ENCODE measurements at regions not wholly inside any gene's neighbourhood (a gene's known extent, or its start where the extent isn't known, plus 50 kb on each side); places are given as distances from the start of the nearest gene placed in this dataset.

DNA sequence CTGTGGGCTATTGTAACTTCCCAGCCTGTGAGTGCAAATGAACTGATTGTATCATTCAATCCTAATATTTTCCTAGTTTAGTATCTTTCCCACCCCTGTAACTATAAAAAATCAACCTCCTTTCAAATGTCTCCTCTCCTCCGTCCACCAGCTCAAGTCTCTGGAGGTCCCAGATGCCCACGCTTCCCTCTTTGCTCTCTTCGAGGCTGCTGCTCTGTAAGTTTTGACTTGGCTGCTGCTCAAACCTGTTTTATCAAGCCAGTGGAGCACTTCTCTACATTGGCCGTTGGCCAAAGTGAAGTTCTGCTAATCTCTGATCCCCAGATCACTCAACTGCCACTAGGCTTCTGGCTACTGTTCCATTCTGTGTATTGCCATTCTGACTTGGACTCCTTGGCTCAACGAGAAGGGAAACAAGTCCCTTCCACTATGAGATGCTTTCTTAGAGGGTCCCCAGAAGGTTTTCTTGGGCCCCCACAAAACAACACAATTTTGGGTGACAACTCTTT lies 60.7 kb upstream of the RAPGEF2 start:
- Histone ChIP-seq H2BK15ac (replicated peaks; ENCODE audit: low read depth) (no peak overlapping the region), H3K18ac (ENCODE audit: low read length) (peak overlapping the region; percentile 18), H3K4me1 (ENCODE audit: control insufficient read depth, low read depth, low read length) (no peaks in the 10 kb centered on the region), H2BK120ac (ENCODE audit: low read depth, low read length) (no peak overlapping the region), H3K27me3 (ENCODE audit: insufficient read depth, low read length, poor library complexity) (no peaks in the 10 kb centered on the region), H3K4ac (ENCODE audit: low read depth, low read length) (no peak overlapping the region), H3K56ac (ENCODE audit: low read length) (no peak overlapping the region), H3K36me3 (ENCODE audit: control insufficient read depth, insufficient read depth, low read length) (no peaks in the 10 kb centered on the region), H2BK5ac (ENCODE audit: low read length) (no peak overlapping the region), H4K5ac (ENCODE audit: low read length) (no peak overlapping the region), H3K79me2 (ENCODE audit: control insufficient read depth, insufficient read depth, low read length) (no peaks in the 10 kb centered on the region), H4K8ac (ENCODE audit: low read depth, low read length) (no peak overlapping the region), H3K9ac (ENCODE audit: low read length) (no peak overlapping the region), H3K4me2 (ENCODE audit: low read length) (no peak overlapping the region), H3K4me3 (ENCODE audit: low read length) (no peak overlapping the region), H2AK5ac (ENCODE audit: low read length) (no peak overlapping the region), H3K27ac (ENCODE audit: low read depth, low read length) (no peak overlapping the region), H3K79me1 (ENCODE audit: low read length) (no peaks in the 10 kb centered on the region), H3K23ac (ENCODE audit: low read length) (no peak overlapping the region)
- WGBS (ENCODE audit: extremely low coverage, insufficient coverage, low lambda C conversion rate), result no CpG with 5 or more reads among the region's 5 CpGs
- DNase-seq, result no peak

DNA sequence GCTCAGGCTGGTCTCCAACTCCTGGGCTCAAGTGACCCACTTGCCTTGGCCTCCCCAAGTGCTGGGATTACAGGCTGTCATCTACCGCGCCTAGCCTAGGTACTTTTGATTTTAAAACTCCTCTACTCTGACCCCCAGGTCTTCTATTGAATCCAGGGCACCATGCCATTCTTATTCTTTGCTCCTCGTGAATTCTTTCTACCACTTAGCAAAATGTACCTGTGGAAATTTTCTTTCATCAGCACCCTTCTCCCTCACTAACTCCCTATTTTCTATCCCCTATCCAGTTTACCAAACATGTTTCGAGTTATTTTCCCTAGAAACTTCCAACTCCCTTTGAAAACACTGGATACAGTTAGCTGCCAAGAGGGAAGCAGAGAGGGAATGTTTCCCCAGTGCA lies 60.0 kb upstream of the RAPGEF2 start:
- Histone ChIP-seq H4K8ac (ENCODE audit: low read depth, low read length) (no peak overlapping the region), H2AK5ac (ENCODE audit: low read length) (no peak overlapping the region), H3K9ac (ENCODE audit: low read length) (no peak overlapping the region), H2BK5ac (ENCODE audit: low read length) (no peak overlapping the region), H3K79me1 (ENCODE audit: low read length) (no peaks in the 10 kb centered on the region), H3K23ac (ENCODE audit: low read length) (no peak overlapping the region), H3K27ac (ENCODE audit: low read depth, low read length) (no peak overlapping the region), H3K4me1 (ENCODE audit: control insufficient read depth, low read depth, low read length) (no peaks in the 10 kb centered on the region), H3K4me2 (ENCODE audit: low read length) (no peak overlapping the region), H4K5ac (ENCODE audit: low read length) (no peak overlapping the region), H3K27me3 (ENCODE audit: insufficient read depth, low read length, poor library complexity) (no peaks in the 10 kb centered on the region), H2BK120ac (ENCODE audit: low read depth, low read length) (no peak overlapping the region), H3K4me3 (ENCODE audit: low read length) (no peak overlapping the region), H3K36me3 (ENCODE audit: control insufficient read depth, insufficient read depth, low read length) (no peaks in the 10 kb centered on the region), H3K4ac (ENCODE audit: low read depth, low read length) (no peak overlapping the region), H3K18ac (ENCODE audit: low read length) (no peak overlapping the region), H3K79me2 (ENCODE audit: control insufficient read depth, insufficient read depth, low read length) (no peaks in the 10 kb centered on the region), H3K56ac (ENCODE audit: low read length) (no peak overlapping the region), H2BK15ac (replicated peaks; ENCODE audit: low read depth) (no peak overlapping the region)
- WGBS (ENCODE audit: extremely low coverage, insufficient coverage, low lambda C conversion rate), result no CpG with 5 or more reads among the region's 4 CpGs
- DNase-seq, result no peak

DNA sequence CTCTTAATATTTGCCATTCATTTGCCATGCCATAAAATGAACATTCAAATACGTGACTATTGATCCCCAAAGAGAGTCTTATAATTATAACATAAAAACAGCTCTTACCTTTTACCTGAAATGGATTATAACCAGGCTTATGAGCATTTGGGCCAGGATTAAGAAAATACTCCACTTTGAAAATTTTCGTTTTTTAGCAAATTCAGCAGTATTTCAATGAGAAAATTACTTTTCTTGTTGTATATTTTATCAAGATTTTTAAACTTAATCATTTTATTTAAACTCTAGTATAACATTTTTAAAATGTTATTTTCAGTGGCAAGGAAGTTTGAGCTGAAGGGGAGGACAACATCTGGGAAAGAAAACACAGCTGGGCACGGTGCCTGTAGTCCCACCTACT lies 59.0 kb upstream of the RAPGEF2 start:
- H3K4me1 ChIP-seq (ENCODE audit: control insufficient read depth, low read depth, low read length), result no peaks in the 10 kb centered on the region
- H4K5ac ChIP-seq (ENCODE audit: low read length), result no peak overlapping the region
- WGBS (ENCODE audit: extremely low coverage, insufficient coverage, low lambda C conversion rate), result no CpG with 5 or more reads among the region's 3 CpGs
- H3K23ac ChIP-seq (ENCODE audit: low read length), result no peak overlapping the region
- H3K27me3 ChIP-seq (ENCODE audit: insufficient read depth, low read length, poor library complexity), result no peaks in the 10 kb centered on the region
- H3K4ac ChIP-seq (ENCODE audit: low read depth, low read length), result no peak overlapping the region
- H3K27ac ChIP-seq (ENCODE audit: low read depth, low read length), result no peak overlapping the region
- no peak overlapping the region for H2BK120ac ChIP-seq (ENCODE audit: low read depth, low read length)
- no peak overlapping the region for H2BK5ac ChIP-seq (ENCODE audit: low read length)
- no peaks in the 10 kb centered on the region for H3K79me2 ChIP-seq (ENCODE audit: control insufficient read depth, insufficient read depth, low read length)
- H3K9ac ChIP-seq (ENCODE audit: low read length), result no peak overlapping the region
- no peaks in the 10 kb centered on the region for H3K79me1 ChIP-seq (ENCODE audit: low read length)
- H4K8ac ChIP-seq (ENCODE audit: low read depth, low read length), result no peak overlapping the region
- H3K56ac ChIP-seq (ENCODE audit: low read length), result no peak overlapping the region
- H3K36me3 ChIP-seq (ENCODE audit: control insufficient read depth, insufficient read depth, low read length), result no peaks in the 10 kb centered on the region
- no peak overlapping the region for H2AK5ac ChIP-seq (ENCODE audit: low read length)
- DNase-seq, result no peak
- no peak overlapping the region for H2BK15ac ChIP-seq (replicated peaks; ENCODE audit: low read depth)
- H3K18ac ChIP-seq (ENCODE audit: low read length), result no peak overlapping the region
- H3K4me2 ChIP-seq (ENCODE audit: low read length), result no peak overlapping the region
- no peak overlapping the region for H3K4me3 ChIP-seq (ENCODE audit: low read length)

DNA sequence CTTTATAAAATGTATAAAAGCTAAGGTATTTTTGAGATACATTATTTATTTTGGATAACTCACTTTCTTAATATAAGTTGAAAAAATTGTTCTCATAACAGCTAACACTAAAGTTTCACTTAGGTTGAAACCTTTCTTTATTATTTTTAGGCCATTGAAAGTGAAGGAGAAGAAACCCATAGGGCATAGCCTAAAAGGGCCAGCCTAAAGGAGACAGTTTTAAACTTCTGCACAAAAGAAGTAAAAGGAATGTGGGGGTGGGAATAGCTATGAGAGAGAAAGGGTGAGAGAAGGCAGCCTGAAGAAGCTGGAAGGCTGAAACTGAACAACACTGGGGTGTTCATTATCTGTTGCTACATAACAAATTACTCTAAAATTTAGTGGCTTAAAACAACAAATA lies 57.6 kb upstream of the RAPGEF2 start:
- no peak overlapping the region for H3K23ac ChIP-seq (ENCODE audit: low read length)

DNA sequence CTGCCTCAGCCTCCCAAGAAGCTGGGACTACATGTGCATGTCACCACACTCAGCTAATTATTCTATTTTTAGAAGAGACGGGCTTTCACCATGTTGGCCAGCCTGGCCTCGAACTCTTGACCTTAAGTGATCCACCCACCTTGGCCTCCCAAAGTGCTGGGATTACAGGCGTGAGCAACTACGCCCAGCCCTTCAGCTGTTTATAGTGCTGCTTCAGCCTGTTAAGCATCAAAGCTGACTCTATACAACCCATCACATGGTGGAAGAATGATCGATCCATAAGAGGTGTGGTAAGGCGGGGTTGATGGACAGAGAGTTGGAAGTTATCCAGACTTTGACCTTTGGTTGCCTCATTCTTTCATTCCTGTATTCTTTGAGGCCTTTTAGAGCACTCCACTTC lies 56.2 kb upstream of the RAPGEF2 start:
- Histone ChIP-seq H3K4me1 (ENCODE audit: control insufficient read depth, low read depth, low read length) (peaks cover 1% of the 10 kb centered on the region), H4K8ac (ENCODE audit: low read depth, low read length) (no peak overlapping the region), H3K4me2 (ENCODE audit: low read length) (no peak overlapping the region), H3K79me2 (ENCODE audit: control insufficient read depth, insufficient read depth, low read length) (no peaks in the 10 kb centered on the region), H3K4me3 (ENCODE audit: low read length) (no peak overlapping the region), H4K5ac (ENCODE audit: low read length) (no peak overlapping the region), H3K23ac (ENCODE audit: low read length) (no peak overlapping the region), H3K27ac (ENCODE audit: low read depth, low read length) (no peak overlapping the region), H2BK5ac (ENCODE audit: low read length) (no peak overlapping the region), H3K56ac (ENCODE audit: low read length) (no peak overlapping the region), H2BK15ac (replicated peaks; ENCODE audit: low read depth) (no peak overlapping the region), H2AK5ac (ENCODE audit: low read length) (no peak overlapping the region), H3K18ac (ENCODE audit: low read length) (no peak overlapping the region), H3K79me1 (ENCODE audit: low read length) (no peaks in the 10 kb centered on the region), H3K36me3 (ENCODE audit: control insufficient read depth, insufficient read depth, low read length) (no peaks in the 10 kb centered on the region), H3K27me3 (ENCODE audit: insufficient read depth, low read length, poor library complexity) (no peaks in the 10 kb centered on the region), H3K4ac (ENCODE audit: low read depth, low read length) (no peak overlapping the region), H3K9ac (ENCODE audit: low read length) (no peak overlapping the region), H2BK120ac (ENCODE audit: low read depth, low read length) (no peak overlapping the region)
- DNase-seq, result no peak
- no CpG with 5 or more reads among the region's 6 CpGs for WGBS (ENCODE audit: extremely low coverage, insufficient coverage, low lambda C conversion rate)

More for the DNA sequence above, 57.6 kb upstream of the RAPGEF2 start:
- Histone ChIP-seq H3K4me3 (ENCODE audit: low read length) (no peak overlapping the region), H3K56ac (ENCODE audit: low read length) (no peak overlapping the region), H3K4me2 (ENCODE audit: low read length) (no peak overlapping the region), H2BK120ac (ENCODE audit: low read depth, low read length) (no peak overlapping the region), H2BK5ac (ENCODE audit: low read length) (no peak overlapping the region), H3K9ac (ENCODE audit: low read length) (no peak overlapping the region), H3K79me2 (ENCODE audit: control insufficient read depth, insufficient read depth, low read length) (no peaks in the 10 kb centered on the region), H3K18ac (ENCODE audit: low read length) (no peak overlapping the region), H2BK15ac (replicated peaks; ENCODE audit: low read depth) (no peak overlapping the region), H2AK5ac (ENCODE audit: low read length) (no peak overlapping the region), H3K4me1 (ENCODE audit: control insufficient read depth, low read depth, low read length) (no peaks in the 10 kb centered on the region), H3K36me3 (ENCODE audit: control insufficient read depth, insufficient read depth, low read length) (no peaks in the 10 kb centered on the region), H3K79me1 (ENCODE audit: low read length) (no peaks in the 10 kb centered on the region), H3K27me3 (ENCODE audit: insufficient read depth, low read length, poor library complexity) (no peaks in the 10 kb centered on the region), H4K8ac (ENCODE audit: low read depth, low read length) (no peak overlapping the region), H4K5ac (ENCODE audit: low read length) (no peak overlapping the region), H3K27ac (ENCODE audit: low read depth, low read length) (no peak overlapping the region), H3K4ac (ENCODE audit: low read depth, low read length) (no peak overlapping the region)
- DNase-seq, result no peak

DNA sequence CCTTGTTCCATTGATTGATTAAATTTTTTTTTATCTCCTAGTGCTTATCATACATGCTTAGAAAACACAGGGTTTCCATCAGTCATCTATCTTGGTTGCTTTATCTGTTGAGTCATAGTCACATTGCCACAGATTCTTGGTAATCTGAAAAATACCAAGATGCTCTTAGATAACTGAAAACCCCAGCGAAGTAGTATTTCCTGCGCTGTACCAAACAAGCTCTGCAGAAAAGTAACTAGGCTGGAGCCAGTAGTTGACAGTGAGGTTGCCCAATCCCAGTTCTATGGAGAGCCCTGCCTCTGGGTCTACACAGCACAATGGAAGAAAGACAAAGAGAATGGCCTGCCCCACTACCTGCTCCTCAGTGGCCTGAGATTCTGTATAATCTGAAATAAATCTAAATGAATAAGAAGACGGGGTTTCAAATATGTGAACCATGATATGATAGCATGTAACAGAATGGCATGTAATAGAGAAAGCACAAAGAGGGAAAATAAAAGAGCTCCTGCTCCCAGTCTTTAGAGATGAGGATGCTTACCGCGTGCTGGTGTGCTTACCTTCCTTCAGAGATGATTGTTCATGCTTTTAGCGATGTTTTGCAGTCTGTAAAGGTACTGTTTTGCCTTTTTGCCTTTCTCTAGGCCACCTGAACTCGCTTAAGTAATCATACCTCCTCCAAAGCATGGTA lies 55.3 kb upstream of the RAPGEF2 start:
- no peak overlapping the region for H3K18ac ChIP-seq (ENCODE audit: low read length)
- no peak overlapping the region for H4K8ac ChIP-seq (ENCODE audit: low read depth, low read length)
- no peak overlapping the region for H3K27ac ChIP-seq (ENCODE audit: low read depth, low read length)
- no peaks in the 10 kb centered on the region for H3K79me2 ChIP-seq (ENCODE audit: control insufficient read depth, insufficient read depth, low read length)
- no peak overlapping the region for H3K4me2 ChIP-seq (ENCODE audit: low read length)
- no peak overlapping the region for H3K9ac ChIP-seq (ENCODE audit: low read length)
- WGBS (ENCODE audit: extremely low coverage, insufficient coverage, low lambda C conversion rate), result no CpG with 5 or more reads among the region's 7 CpGs
- no peak overlapping the region for H2BK5ac ChIP-seq (ENCODE audit: low read length)
- no peak overlapping the region for H2AK5ac ChIP-seq (ENCODE audit: low read length)
- H3K36me3 ChIP-seq (ENCODE audit: control insufficient read depth, insufficient read depth, low read length), result no peaks in the 10 kb centered on the region
- no peak overlapping the region for H4K5ac ChIP-seq (ENCODE audit: low read length)
- no peak overlapping the region for H3K23ac ChIP-seq (ENCODE audit: low read length)
- no peak overlapping the region for H3K56ac ChIP-seq (ENCODE audit: low read length)
- no peak overlapping the region for H3K4me3 ChIP-seq (ENCODE audit: low read length)
- peaks cover 4% of the 10 kb centered on the region for H3K4me1 ChIP-seq (ENCODE audit: control insufficient read depth, low read depth, low read length)
- no peak overlapping the region for H2BK120ac ChIP-seq (ENCODE audit: low read depth, low read length)
- no peak overlapping the region for H2BK15ac ChIP-seq (replicated peaks; ENCODE audit: low read depth)
- DNase-seq, result peak; percentile 29
- H3K79me1 ChIP-seq (ENCODE audit: low read length), result no peaks in the 10 kb centered on the region
- no peak overlapping the region for H3K4ac ChIP-seq (ENCODE audit: low read depth, low read length)
- no peaks in the 10 kb centered on the region for H3K27me3 ChIP-seq (ENCODE audit: insufficient read depth, low read length, poor library complexity)
